ENCODE measurements at regions not wholly inside any gene's neighbourhood (a gene's known extent, or its start where the extent isn't known, plus 50 kb on each side); places are given as distances from the start of the nearest gene placed in this dataset.

DNA sequence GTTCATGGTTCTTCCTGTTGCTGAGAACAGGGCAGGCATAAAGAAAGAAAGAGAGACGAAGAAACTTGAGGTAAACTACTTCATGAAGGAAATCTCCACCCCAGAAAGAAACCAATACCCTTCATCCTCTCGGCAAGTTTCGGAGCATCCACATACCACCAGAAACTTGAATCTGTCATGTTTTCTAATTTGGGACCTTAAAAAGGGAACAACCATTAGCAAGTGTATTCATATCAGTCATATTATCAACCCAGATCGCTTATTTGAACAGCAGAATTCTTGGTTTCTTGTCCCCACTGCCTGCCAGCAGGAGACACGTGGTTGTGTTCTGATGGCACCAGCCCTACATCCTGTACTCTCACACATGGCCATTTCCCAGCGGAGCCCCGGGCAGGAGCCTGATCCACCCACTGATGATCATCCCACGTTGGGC, 53.2 kb upstream of the FZD7 start:
- TF ChIP-seq, protein P1, sequence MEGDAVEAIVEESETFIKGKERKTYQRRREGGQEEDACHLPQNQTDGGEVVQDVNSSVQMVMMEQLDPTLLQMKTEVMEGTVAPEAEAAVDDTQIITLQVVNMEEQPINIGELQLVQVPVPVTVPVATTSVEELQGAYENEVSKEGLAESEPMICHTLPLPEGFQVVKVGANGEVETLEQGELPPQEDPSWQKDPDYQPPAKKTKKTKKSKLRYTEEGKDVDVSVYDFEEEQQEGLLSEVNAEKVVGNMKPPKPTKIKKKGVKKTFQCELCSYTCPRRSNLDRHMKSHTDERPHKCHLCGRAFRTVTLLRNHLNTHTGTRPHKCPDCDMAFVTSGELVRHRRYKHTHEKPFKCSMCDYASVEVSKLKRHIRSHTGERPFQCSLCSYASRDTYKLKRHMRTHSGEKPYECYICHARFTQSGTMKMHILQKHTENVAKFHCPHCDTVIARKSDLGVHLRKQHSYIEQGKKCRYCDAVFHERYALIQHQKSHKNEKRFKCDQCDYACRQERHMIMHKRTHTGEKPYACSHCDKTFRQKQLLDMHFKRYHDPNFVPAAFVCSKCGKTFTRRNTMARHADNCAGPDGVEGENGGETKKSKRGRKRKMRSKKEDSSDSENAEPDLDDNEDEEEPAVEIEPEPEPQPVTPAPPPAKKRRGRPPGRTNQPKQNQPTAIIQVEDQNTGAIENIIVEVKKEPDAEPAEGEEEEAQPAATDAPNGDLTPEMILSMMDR (IDR thresholded peaks at IDR 0.05; ENCODE audit: insufficient read depth, low read depth, low read length): no peak
- TF ChIP-seq EZH2 (IDR thresholded peaks at IDR 0.05; ENCODE audit: insufficient read depth, low read length): no peak

All from astrocyte (in vitro differentiated cells and primary cell).